ENCODE measurements at regions not wholly inside any gene's neighbourhood (a gene's known extent, or its start where the extent isn't known, plus 50 kb on each side); places are given as distances from the start of the nearest gene placed in this dataset.

DNA sequence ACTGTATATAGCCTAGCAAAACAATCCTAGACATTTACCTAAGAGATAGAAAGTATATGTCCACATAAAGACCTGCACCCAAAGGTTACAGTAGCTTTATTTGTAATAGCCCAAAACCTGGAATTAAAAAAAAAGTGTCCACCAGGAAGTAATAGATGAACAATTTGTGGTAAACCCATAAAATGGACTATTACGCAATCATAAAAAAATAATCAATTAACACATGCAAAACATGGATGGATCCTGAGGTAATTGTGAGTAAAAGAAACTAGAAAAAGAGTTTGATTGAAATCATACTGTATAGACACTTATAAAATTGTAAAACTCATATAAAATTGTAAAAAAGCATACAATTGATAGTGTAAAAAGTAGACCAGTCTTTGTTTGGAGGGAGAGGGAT lies 673.0 kb upstream of the ZNF804A start:
- no peak for TF ChIP-seq EZH2 (IDR thresholded peaks at IDR 0.05; ENCODE audit: low read length)
- TF ChIP-seq, protein P1, sequence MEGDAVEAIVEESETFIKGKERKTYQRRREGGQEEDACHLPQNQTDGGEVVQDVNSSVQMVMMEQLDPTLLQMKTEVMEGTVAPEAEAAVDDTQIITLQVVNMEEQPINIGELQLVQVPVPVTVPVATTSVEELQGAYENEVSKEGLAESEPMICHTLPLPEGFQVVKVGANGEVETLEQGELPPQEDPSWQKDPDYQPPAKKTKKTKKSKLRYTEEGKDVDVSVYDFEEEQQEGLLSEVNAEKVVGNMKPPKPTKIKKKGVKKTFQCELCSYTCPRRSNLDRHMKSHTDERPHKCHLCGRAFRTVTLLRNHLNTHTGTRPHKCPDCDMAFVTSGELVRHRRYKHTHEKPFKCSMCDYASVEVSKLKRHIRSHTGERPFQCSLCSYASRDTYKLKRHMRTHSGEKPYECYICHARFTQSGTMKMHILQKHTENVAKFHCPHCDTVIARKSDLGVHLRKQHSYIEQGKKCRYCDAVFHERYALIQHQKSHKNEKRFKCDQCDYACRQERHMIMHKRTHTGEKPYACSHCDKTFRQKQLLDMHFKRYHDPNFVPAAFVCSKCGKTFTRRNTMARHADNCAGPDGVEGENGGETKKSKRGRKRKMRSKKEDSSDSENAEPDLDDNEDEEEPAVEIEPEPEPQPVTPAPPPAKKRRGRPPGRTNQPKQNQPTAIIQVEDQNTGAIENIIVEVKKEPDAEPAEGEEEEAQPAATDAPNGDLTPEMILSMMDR (optimal IDR thresholded peaks at IDR 0.05 in 1 of 3, IDR thresholded peaks at IDR 0.05 in 1 of 3, conservative IDR thresholded peaks at IDR 0.05 in 1 of 3; ENCODE audit: extremely low read depth in 1 of 3, insufficient read depth in 2 of 3, low read length in 3 of 3): no peak

Data from keratinocyte (primary cell).